Breast epithelium (tissue), 4 donors: ENCODE measurements at regions not wholly inside any gene's neighbourhood (a gene's known extent, or its start where the extent isn't known, plus 50 kb on each side); places are given as distances from the start of the nearest gene placed in this dataset.

Experiments used
- DNase-seq, 2 donors: peaks; one replicate each; pipeline ENCODE4 v3.0.0-alpha.2; 2019; ENCODE audit warnings: low spot score in 2 of 2
- H3K27ac ChIP-seq, 2 donors: fragments of 200-600 bp; sonication (generic) in 1 of 2; one replicate each; pipeline ENCODE4 v1.5.1; 2016 to 2019; ENCODE audit warnings: mild to moderate bottlenecking in 1 of 2
- H3K27me3 ChIP-seq, 2 donors: fragments of 200-600 bp; sonication (generic) in 1 of 2; one replicate each; pipeline versions ENCODE4 v1.5.1 to v1.6.0; 2017 to 2019; ENCODE audit warnings: control low read depth in 1 of 2, mild to moderate bottlenecking in 1 of 2
- H3K36me3 ChIP-seq: fragments of 200-600 bp; one replicate; pipeline ENCODE4 v1.5.1; 2019
- H3K4me1 ChIP-seq, 2 donors: fragments of 200-600 bp; sonication (generic); one replicate each; pipeline ENCODE4 v1.5.1; 2016 to 2019; ENCODE audit warnings: control low read depth in 1 of 2
- H3K4me3 ChIP-seq, 3 donors: fragments of 200-600 bp; sonication (generic); 1 replicate in 2 of 3; 2 replicates in 1 of 3; pipeline ENCODE4 v1.5.1; 2016 to 2019; ENCODE audit warnings: mild to moderate bottlenecking in 3 of 3, moderate library complexity in 2 of 3
- H3K9me3 ChIP-seq, 2 donors: fragments of 200-600 bp; sonication (generic) in 1 of 2; one replicate each; pipeline ENCODE4 v1.5.1; 2016 to 2019; ENCODE audit warnings: control low read depth in 1 of 2
- POLR2A ChIP-seq: fragments of 450-650 bp; IDR thresholded peaks from one replicate; pipeline ENCODE4 v1.6.1; 2016; ENCODE audit warnings: antibody characterized with exemption, mild to moderate bottlenecking, moderate library complexity
- POLR2AphosphoS5 ChIP-seq, 3 donors: sonication (generic); formaldehyde crosslinking; IDR thresholded peaks; one replicate each; pipeline ENCODE4 v1.6.1; 2017; ENCODE audit warnings: antibody characterized with exemption in 3 of 3
- intact Hi-C: fragments of 100-400 bp; cut with DNase I; formaldehyde crosslinking; loops from one replicate; pipeline ENCODE4 v1.15.1; 2023; ENCODE audit warnings: low total_unique reads
- TF ChIP-seq, protein P1 (sequence below), 3 donors: fragments of 450-650 bp; IDR thresholded peaks; one replicate each; pipeline ENCODE4 v1.5.1; 2016 to 2017; ENCODE audit warnings: antibody characterized with exemption in 3 of 3, mild to moderate bottlenecking in 3 of 3, moderate library complexity in 3 of 3

DNA sequence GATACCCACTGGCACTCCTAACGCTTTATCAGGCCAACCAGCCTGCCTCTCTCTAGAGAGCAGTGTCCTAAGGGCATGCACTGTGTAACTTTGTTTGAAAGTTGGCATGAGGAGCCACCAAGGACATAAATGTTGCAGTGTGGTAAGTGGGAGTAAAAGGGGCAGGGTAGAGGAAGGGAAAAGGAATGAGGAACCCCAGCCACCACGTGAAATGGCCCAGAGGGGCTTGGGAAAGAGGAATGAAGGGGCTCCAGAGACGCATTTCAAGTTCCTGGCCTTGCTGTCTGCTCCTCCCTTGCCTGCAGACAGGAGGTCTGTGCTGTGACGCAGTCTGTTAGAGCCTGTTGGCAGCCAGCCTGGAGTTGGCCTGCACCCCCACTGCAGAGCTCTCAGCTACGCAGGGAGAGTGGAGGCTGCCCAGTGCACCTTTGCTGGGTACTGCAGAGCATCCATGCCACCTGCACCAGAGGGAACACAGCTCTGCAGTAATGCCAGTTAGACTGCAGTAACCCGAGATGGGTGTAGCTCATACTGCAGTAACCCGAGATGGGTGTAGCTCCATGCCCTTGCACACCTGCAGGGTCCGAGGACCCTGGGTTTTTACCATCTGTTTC lies 86.8 kb upstream of the SNAP25 start:
- peak in 1 of 2 donors; percentile 22 for DNase-seq
- no peaks in the 10 kb centered on the region for H3K36me3 ChIP-seq

GRCh38 chr20:10132387-10132786 lies 86.2 kb upstream of the SNAP25 start:
- Histone ChIP-seq H3K4me1 (no peaks in the 10 kb centered on the region), H3K27me3 (no peaks in the 10 kb centered on the region), H3K27ac (no peak overlapping the region), H3K36me3 (no peaks in the 10 kb centered on the region), H3K9me3 (no peaks in the 10 kb centered on the region), H3K4me3 (no peak overlapping the region)
- intact Hi-C loops = no loop called here
- no peak for TF ChIP-seq POLR2AphosphoS5 (IDR thresholded peaks at IDR 0.05)
- no peak for TF ChIP-seq POLR2A
- TF ChIP-seq, protein P1, sequence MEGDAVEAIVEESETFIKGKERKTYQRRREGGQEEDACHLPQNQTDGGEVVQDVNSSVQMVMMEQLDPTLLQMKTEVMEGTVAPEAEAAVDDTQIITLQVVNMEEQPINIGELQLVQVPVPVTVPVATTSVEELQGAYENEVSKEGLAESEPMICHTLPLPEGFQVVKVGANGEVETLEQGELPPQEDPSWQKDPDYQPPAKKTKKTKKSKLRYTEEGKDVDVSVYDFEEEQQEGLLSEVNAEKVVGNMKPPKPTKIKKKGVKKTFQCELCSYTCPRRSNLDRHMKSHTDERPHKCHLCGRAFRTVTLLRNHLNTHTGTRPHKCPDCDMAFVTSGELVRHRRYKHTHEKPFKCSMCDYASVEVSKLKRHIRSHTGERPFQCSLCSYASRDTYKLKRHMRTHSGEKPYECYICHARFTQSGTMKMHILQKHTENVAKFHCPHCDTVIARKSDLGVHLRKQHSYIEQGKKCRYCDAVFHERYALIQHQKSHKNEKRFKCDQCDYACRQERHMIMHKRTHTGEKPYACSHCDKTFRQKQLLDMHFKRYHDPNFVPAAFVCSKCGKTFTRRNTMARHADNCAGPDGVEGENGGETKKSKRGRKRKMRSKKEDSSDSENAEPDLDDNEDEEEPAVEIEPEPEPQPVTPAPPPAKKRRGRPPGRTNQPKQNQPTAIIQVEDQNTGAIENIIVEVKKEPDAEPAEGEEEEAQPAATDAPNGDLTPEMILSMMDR (IDR thresholded peaks at IDR 0.05) = no peak
- DNase-seq = no peak

More for the DNA sequence above, 86.8 kb upstream of the SNAP25 start:
- H3K9me3 ChIP-seq = no peaks in the 10 kb centered on the region
- no peak overlapping the region for H3K27ac ChIP-seq
- no peak for TF ChIP-seq POLR2AphosphoS5 (IDR thresholded peaks at IDR 0.05)
- H3K4me1 ChIP-seq = no peaks in the 10 kb centered on the region
- no peak overlapping the region for H3K4me3 ChIP-seq
- H3K27me3 ChIP-seq = no peaks in the 10 kb centered on the region
- intact Hi-C loops = no loop called here

DNA sequence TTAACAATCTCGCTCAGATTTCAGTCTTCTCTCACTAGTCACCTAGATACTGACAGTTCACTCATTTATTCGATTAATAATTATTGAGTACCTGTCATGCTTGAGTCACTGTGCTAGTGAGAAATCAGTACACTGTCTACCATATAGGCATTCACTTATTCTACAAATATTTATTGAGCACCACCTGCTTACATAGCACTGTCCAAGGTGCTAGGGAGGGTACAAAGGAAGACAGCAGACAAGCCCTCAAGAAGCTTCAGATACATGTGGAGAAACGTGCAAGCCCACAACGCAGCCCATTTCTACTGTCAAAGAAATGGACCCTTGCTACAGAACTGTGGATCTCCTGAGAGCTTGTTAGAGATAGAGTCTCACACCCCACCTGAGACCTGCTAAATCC lies 85.1 kb upstream of the SNAP25 start:
- Histone ChIP-seq H3K27ac (no peak overlapping the region), H3K4me1 (no peaks in the 10 kb centered on the region), H3K4me3 (no peak overlapping the region), H3K27me3 (no peaks in the 10 kb centered on the region), H3K36me3 (no peaks in the 10 kb centered on the region), H3K9me3 (no peaks in the 10 kb centered on the region)
- TF ChIP-seq, protein P1 (IDR thresholded peaks at IDR 0.05) = no peak
- no peak for TF ChIP-seq POLR2A
- no peak for TF ChIP-seq POLR2AphosphoS5 (IDR thresholded peaks at IDR 0.05)
- intact Hi-C loops = no loop called here
- no peak for DNase-seq

- no peaks in the 10 kb centered on the region for H3K4me1 ChIP-seq
- no peak for DNase-seq
- H3K27me3 ChIP-seq = no peaks in the 10 kb centered on the region
- intact Hi-C loops = no loop called here
- no peak overlapping the region for H3K27ac ChIP-seq
- TF ChIP-seq, protein P1 (IDR thresholded peaks at IDR 0.05) = no peak
- no peak for TF ChIP-seq POLR2AphosphoS5 (IDR thresholded peaks at IDR 0.05)
- TF ChIP-seq POLR2A = no peak
- no peak overlapping the region for H3K4me3 ChIP-seq
- H3K36me3 ChIP-seq = no peaks in the 10 kb centered on the region
- H3K9me3 ChIP-seq = no peaks in the 10 kb centered on the region
Observed at GRCh38 chr20:10134176-10134575, 84.5 kb upstream of the SNAP25 start.

DNA sequence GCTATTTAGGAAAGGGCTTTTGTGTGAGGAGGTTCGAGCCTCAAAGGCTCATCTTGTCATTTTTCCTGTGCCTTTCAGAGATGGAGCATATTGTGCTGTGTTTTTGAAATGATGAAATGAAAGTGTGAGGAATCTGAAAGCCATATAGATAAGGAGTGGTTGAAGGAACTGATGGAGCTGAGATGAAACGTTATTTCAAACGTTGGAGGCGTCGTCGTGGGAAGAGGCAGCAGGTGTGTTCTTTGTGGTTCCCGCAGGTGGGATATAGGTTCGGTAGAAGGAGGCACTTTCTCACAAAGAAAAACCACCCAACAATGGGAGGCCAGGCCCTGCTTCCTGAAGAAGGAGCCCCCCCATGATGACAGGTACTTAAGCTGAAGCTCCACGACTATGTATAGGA lies 83.2 kb upstream of the SNAP25 start:
- Histone ChIP-seq H3K27ac (no peak overlapping the region), H3K4me3 (no peak overlapping the region), H3K9me3 (no peaks in the 10 kb centered on the region), H3K27me3 (no peaks in the 10 kb centered on the region), H3K36me3 (no peaks in the 10 kb centered on the region), H3K4me1 (no peaks in the 10 kb centered on the region)
- DNase-seq = no peak
- TF ChIP-seq POLR2A (no peak), POLR2AphosphoS5 (IDR thresholded peaks at IDR 0.05) (no peak)
- TF ChIP-seq, protein P1 (IDR thresholded peaks at IDR 0.05) = no peak
- intact Hi-C loops = no loop called here

DNA sequence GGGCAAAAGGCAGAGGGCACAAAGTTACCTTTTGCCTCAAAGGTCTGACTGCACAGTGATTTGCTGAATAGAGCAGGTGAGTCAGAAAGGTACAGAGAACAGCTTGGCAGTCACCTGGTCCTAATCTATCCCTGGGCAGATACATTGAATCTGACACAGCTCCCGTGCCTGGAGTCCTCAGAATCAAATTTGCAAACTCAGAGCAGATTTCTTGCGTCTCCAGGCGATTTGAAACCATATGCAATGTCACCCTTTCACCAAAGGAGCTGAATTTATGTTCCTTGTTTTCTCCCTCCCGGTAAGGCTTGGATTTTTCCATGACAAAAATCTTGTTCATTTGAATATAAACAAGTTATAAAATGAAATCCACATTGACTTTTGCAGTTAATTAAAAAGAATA lies 81.6 kb upstream of the SNAP25 start:
- Histone ChIP-seq H3K27ac (no peak overlapping the region), H3K36me3 (no peaks in the 10 kb centered on the region), H3K4me3 (no peak overlapping the region), H3K4me1 (no peaks in the 10 kb centered on the region), H3K9me3 (no peaks in the 10 kb centered on the region), H3K27me3 (no peaks in the 10 kb centered on the region)
- TF ChIP-seq POLR2AphosphoS5 (IDR thresholded peaks at IDR 0.05) = no peak
- TF ChIP-seq POLR2A = no peak
- TF ChIP-seq, protein P1 (IDR thresholded peaks at IDR 0.05) = no peak
- intact Hi-C loops = no loop called here
- no peak for DNase-seq
